Activated CD4-positive, CD25-positive, alpha-beta regulatory T cell treated with anti-CD3 and anti-CD28 coated beads, Interleukin-2, amount 50 U/mL, for 24 hours (primary cell): ENCODE measurements at regions not wholly inside any gene's neighbourhood (a gene's known extent, or its start where the extent isn't known, plus 50 kb on each side); places are given as distances from the start of the nearest gene placed in this dataset.

Experiments
- ATAC-seq, 2 donors: fragments of 150-1000 bp; cut with Tn5 transposase; one replicate each; pipeline ENCODE4 v1.10.0; 2021; ENCODE audit warnings: mild to moderate bottlenecking in 1 of 2, moderate library complexity in 1 of 2

DNA sequence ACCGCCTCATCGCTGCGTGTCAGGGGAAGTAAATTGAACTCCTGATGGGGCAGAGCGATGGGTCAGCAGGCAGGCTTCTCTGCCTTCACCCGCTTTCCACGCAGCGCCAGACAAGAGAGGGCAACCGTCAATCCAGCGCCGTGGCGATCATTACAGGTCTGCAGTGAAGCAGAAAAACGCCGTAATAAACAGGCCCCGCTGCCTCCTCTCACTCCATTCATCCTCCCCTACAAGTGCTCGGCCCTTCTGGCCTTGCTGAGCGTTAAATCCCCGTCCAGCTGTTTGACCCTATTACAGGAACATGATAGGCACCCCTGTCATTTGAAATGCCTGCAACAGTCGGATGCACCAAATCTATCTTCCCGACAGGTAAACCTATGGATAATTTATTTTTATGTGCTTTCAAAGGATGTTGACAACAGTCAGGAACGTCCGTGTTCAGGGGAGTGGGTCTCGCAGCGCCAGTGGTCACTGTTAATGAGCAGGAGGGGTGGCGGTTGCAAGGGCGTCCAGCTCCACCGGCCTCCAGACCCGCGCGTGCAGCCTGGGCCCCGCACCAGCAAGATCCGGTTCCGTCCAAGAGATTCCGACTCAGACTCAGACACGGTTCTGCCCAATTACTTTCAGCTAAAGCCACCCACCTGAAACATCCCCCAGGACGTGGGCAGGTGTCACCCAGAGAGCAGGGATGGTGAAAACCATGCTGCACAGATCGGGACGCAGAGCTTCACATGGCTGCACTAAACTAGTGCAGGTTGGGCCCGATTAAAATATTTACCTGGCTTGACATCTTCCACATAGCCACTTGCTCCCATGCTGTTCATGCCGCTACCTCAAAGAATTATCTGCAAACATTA, 508.0 kb upstream of the MGMT start:
- ATAC-seq: no peak

DNA sequence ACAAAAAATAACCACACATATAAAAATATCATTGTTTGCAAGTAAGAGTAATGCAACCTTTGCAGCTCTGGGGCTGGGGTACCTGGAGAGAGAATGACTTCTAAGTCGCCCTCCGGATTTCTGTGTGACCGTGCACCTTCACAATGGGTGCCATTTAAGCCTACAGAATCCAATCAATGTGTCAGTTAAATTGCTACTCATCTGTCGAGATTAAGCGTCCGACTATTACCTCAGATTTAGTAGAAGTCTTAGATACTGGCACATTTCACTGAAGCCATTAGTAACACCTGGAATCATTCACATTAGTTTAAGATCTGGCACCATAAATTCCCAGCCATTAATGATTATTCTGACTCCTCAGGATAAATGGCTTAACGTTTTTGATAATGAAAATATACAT, 507.3 kb upstream of the MGMT start:
- ATAC-seq: no peak

GRCh38 chr10:128960517-128960916, 506.5 kb upstream of the MGMT start:
- ATAC-seq: no peak

GRCh38 chr10:128962182-128962581, 504.9 kb upstream of the MGMT start:
- ATAC-seq: no peak

DNA sequence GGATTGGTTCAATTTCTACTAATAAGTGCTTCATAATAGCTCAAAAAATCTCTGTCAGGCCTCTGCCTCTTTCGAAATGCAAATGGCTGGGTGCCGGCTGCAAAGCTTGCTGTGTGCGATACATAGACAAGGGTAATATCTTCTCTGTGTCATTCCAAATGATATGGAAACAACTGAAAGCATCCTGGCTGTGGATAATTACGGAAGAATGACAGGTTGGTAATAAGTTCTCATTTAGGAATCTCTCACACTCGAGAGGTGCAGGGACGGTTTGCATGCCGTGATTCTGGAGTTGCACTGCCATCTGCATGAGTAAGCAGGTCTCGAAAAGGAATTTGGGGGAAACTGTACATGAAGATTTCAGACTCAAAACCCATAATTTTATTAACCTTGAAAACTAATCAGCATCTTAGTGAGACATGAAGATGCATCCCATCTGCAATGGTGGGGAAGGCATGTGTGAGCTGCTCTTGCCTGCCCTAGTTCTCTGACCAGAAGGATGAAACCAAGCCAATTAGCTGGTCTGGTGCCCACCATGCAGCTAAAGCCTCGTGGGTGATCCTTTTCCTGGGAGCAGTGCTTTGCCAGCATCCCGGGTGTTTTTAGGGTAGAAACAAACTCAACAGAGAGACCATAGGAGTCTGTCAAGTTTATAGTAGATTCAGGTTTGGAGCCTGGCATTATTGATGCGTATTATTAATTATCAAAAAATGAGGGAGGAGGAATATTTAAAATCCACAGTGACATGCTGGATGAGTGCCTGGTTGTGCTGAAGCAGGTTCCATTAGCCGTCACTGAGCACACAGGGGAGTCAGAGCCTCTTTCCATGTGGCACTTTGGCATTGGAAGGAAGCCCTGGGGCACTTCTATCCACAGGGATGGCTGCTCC, 503.6 kb upstream of the MGMT start:
- no peak for ATAC-seq

- no peak for ATAC-seq
These were observed 503.0 kb upstream of the MGMT start for GRCh38 chr10:128964100-128964403.

GRCh38 chr10:128967980-128968756, 498.9 kb upstream of the MGMT start:
- ATAC-seq: no peak

- ATAC-seq: no peak
These were observed 497.5 kb upstream of the MGMT start for GRCh38 chr10:128969551-128969950.

DNA sequence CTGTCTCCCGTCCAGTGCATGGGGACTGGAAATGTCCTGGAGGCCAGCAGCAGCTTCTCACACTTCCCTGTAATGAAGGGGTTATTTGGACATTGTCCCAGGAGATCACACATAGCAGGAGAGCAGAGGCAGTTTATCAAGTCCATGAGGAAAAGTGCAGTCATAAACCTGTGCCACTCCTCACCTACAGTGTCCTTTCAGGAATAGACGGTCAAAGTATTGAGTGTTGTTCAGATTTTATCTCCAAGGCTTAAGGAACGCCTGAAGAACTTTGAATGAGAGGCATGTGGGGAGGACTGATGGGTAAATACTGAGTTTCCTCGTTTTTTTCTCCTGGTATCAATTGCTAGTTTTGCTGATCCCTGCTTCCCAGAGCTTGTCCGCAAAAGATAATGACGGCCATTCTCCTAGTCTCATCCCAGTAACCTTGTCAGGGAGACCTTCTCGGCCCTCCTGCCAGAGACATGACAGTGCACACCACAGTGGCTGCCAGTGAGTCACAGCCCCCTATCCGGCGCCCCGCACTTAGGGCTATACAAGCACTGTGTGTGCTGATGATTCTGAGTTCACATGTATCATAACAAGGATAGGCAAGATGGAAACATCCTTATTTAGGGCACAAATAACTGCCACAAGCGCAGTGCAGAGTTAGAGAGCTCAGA, 495.5 kb upstream of the MGMT start:
- ATAC-seq: no peak

DNA sequence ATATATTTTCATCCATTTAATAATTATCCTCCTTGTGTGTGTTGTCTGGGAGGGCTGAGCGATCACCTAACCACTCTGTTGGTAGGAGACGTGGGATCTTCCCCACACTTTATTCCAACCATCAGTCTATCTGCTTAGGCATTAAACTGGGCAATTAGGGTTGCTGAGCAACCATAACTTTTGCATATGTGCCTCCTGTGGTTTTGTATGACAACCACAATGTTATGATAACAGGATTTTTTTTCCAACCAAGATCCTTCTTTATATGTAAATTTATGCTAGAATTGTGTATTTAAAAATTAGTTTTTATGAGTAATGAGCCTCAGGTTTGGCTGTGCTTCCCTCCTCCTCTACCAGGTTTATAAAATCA, 495.0 kb upstream of the MGMT start:
- ATAC-seq: no peak

GRCh38 chr10:128973221-128973620, 493.8 kb upstream of the MGMT start:
- ATAC-seq: no peak

- ATAC-seq: no peak
These were observed 490.2 kb upstream of the MGMT start for GRCh38 chr10:128976856-128977255.

- ATAC-seq: no peak
These were observed 488.8 kb upstream of the MGMT start for GRCh38 chr10:128978211-128978610.

DNA sequence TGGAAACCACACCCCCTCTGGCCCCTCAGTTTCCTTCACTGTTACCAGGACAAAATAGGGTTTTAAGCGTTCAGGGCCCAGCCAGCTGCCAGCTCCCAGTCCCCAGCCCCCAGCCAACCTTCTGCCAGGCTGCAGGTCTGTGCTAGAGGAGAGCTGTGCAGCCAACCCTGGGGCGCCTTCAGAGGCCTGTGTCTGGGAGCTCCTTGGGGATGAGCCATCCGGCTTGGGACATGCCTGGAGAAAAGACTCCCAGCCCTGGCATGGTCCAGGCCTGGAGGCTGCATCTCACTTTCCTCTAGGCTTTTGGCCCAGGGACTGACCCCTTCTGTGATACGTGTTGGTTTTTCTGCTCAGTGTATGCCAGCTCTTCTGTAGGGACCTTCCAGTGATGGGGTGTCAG, 487.6 kb upstream of the MGMT start:
- ATAC-seq: no peak

GRCh38 chr10:128981251-128981650, 485.8 kb upstream of the MGMT start:
- ATAC-seq: no peak

GRCh38 chr10:128981881-128982615, 485.0 kb upstream of the MGMT start:
- no peak for ATAC-seq

GRCh38 chr10:128982616-128982915, 484.5 kb upstream of the MGMT start:
- no peak for ATAC-seq

- no peak for ATAC-seq
These were observed 482.0 kb upstream of the MGMT start for GRCh38 chr10:128985036-128985435.

GRCh38 chr10:128990986-128991385, 476.1 kb upstream of the MGMT start:
- no peak for ATAC-seq

GRCh38 chr10:128992770-128993169, 474.3 kb upstream of the MGMT start:
- no peak for ATAC-seq

- ATAC-seq: no peak
These were observed 473.6 kb upstream of the MGMT start for GRCh38 chr10:128993443-128993842.

- no peak for ATAC-seq
These were observed 473.0 kb upstream of the MGMT start for GRCh38 chr10:128993911-128994538.
